Mucosa of stomach (tissue), 1 donor: ENCODE measurements at regions not wholly inside any gene's neighbourhood (a gene's known extent, or its start where the extent isn't known, plus 50 kb on each side); places are given as distances from the start of the nearest gene placed in this dataset.

Experiments used
- H3K27me3 ChIP-seq: one replicate; pipeline ENCODE4 v1.7.0; 2013; ENCODE audit warnings: mild to moderate bottlenecking, low read length; ENCODE audit not compliant: control insufficient read depth, insufficient read depth
- H3K36me3 ChIP-seq: one replicate; pipeline ENCODE4 v1.7.0; 2013; ENCODE audit warnings: low read length; ENCODE audit not compliant: control insufficient read depth, insufficient read depth
- H3K4me1 ChIP-seq: one replicate; pipeline ENCODE4 v1.7.0; 2013; ENCODE audit warnings: mild to moderate bottlenecking, low read length; ENCODE audit not compliant: control insufficient read depth, insufficient read depth
- H3K4me3 ChIP-seq: one replicate; pipeline ENCODE4 v1.7.0; 2013; ENCODE audit warnings: low read length
- H3K9ac ChIP-seq: one replicate; pipeline ENCODE4 v1.7.0; 2013; ENCODE audit warnings: mild to moderate bottlenecking, low read length, moderate library complexity
- H3K9me3 ChIP-seq: one replicate; pipeline ENCODE4 v1.7.0; 2013; ENCODE audit warnings: mild to moderate bottlenecking, low read length, moderate library complexity; ENCODE audit not compliant: control insufficient read depth
- donor health status: Pancreatic carcinoma.

- H3K27me3 ChIP-seq, result no peaks in the 10 kb centered on the region
- H3K9ac ChIP-seq, result no peak overlapping the region
- no peaks in the 10 kb centered on the region for H3K4me1 ChIP-seq
- no peaks in the 10 kb centered on the region for H3K36me3 ChIP-seq
- no peak overlapping the region for H3K4me3 ChIP-seq
- no peaks in the 10 kb centered on the region for H3K9me3 ChIP-seq
Observed at GRCh38 chrX:45329217-45329616, 128.5 kb upstream of the DIPK2B start.

- Histone ChIP-seq H3K9me3 (no peaks in the 10 kb centered on the region), H3K4me1 (no peaks in the 10 kb centered on the region), H3K36me3 (no peaks in the 10 kb centered on the region), H3K4me3 (no peak overlapping the region), H3K9ac (no peak overlapping the region), H3K27me3 (no peaks in the 10 kb centered on the region)
Observed at GRCh38 chrX:45324941-45325340, 124.3 kb upstream of the DIPK2B start.

GRCh38 chrX:45323387-45323786 is 122.7 kb upstream of the DIPK2B start:
- H3K27me3 ChIP-seq, result no peaks in the 10 kb centered on the region

GRCh38 chrX:45322820-45323219 is 122.1 kb upstream of the DIPK2B start:
- Histone ChIP-seq H3K9me3 (no peaks in the 10 kb centered on the region), H3K27me3 (no peaks in the 10 kb centered on the region), H3K4me1 (no peaks in the 10 kb centered on the region), H3K36me3 (no peaks in the 10 kb centered on the region), H3K4me3 (no peak overlapping the region), H3K9ac (no peak overlapping the region)

More at GRCh38 chrX:45323387-45323786, 122.7 kb upstream of the DIPK2B start:
- no peaks in the 10 kb centered on the region for H3K4me1 ChIP-seq
- no peaks in the 10 kb centered on the region for H3K9me3 ChIP-seq
- H3K9ac ChIP-seq, result no peak overlapping the region
- no peaks in the 10 kb centered on the region for H3K36me3 ChIP-seq
- H3K4me3 ChIP-seq, result no peak overlapping the region

- no peaks in the 10 kb centered on the region for H3K9me3 ChIP-seq
- H3K36me3 ChIP-seq, result no peaks in the 10 kb centered on the region
- H3K4me1 ChIP-seq, result no peaks in the 10 kb centered on the region
- H3K27me3 ChIP-seq, result no peaks in the 10 kb centered on the region
- H3K4me3 ChIP-seq, result no peak overlapping the region
- H3K9ac ChIP-seq, result no peak overlapping the region
Observed at GRCh38 chrX:45322382-45322781, 121.7 kb upstream of the DIPK2B start.

GRCh38 chrX:45320191-45320590 is 119.5 kb upstream of the DIPK2B start:
- Histone ChIP-seq H3K4me1 (no peaks in the 10 kb centered on the region), H3K27me3 (no peaks in the 10 kb centered on the region)

GRCh38 chrX:45309801-45310200 is 109.1 kb upstream of the DIPK2B start:
- Histone ChIP-seq H3K4me1 (no peaks in the 10 kb centered on the region), H3K4me3 (no peak overlapping the region), H3K9me3 (no peaks in the 10 kb centered on the region), H3K27me3 (no peaks in the 10 kb centered on the region), H3K36me3 (no peaks in the 10 kb centered on the region), H3K9ac (no peak overlapping the region)

More at GRCh38 chrX:45320191-45320590, 119.5 kb upstream of the DIPK2B start:
- H3K4me3 ChIP-seq, result no peak overlapping the region
- H3K9ac ChIP-seq, result no peak overlapping the region
- H3K9me3 ChIP-seq, result no peaks in the 10 kb centered on the region
- no peaks in the 10 kb centered on the region for H3K36me3 ChIP-seq

GRCh38 chrX:45309096-45309495 is 108.4 kb upstream of the DIPK2B start:
- no peaks in the 10 kb centered on the region for H3K9me3 ChIP-seq
- H3K9ac ChIP-seq, result no peak overlapping the region
- no peaks in the 10 kb centered on the region for H3K36me3 ChIP-seq
- H3K27me3 ChIP-seq, result no peaks in the 10 kb centered on the region
- no peaks in the 10 kb centered on the region for H3K4me1 ChIP-seq
- H3K4me3 ChIP-seq, result no peak overlapping the region

GRCh38 chrX:45306794-45307193 is 106.1 kb upstream of the DIPK2B start:
- Histone ChIP-seq H3K4me3 (no peak overlapping the region), H3K4me1 (no peaks in the 10 kb centered on the region), H3K9me3 (no peaks in the 10 kb centered on the region), H3K9ac (no peak overlapping the region), H3K27me3 (no peaks in the 10 kb centered on the region), H3K36me3 (no peaks in the 10 kb centered on the region)

GRCh38 chrX:45300638-45301037 is 100.0 kb upstream of the DIPK2B start:
- H3K4me1 ChIP-seq, result no peaks in the 10 kb centered on the region
- H3K4me3 ChIP-seq, result no peak overlapping the region
- no peaks in the 10 kb centered on the region for H3K27me3 ChIP-seq
- no peaks in the 10 kb centered on the region for H3K36me3 ChIP-seq
- no peaks in the 10 kb centered on the region for H3K9me3 ChIP-seq
- no peak overlapping the region for H3K9ac ChIP-seq

- Histone ChIP-seq H3K4me1 (no peaks in the 10 kb centered on the region), H3K4me3 (no peak overlapping the region), H3K9ac (no peak overlapping the region), H3K9me3 (no peaks in the 10 kb centered on the region), H3K36me3 (no peaks in the 10 kb centered on the region), H3K27me3 (no peaks in the 10 kb centered on the region)
Observed at GRCh38 chrX:45295259-45295986, 94.7 kb upstream of the DIPK2B start.

GRCh38 chrX:45274576-45274975 is 73.9 kb upstream of the DIPK2B start:
- no peak overlapping the region for H3K4me3 ChIP-seq
- no peaks in the 10 kb centered on the region for H3K4me1 ChIP-seq
- H3K9me3 ChIP-seq, result no peaks in the 10 kb centered on the region
- H3K36me3 ChIP-seq, result no peaks in the 10 kb centered on the region
- no peaks in the 10 kb centered on the region for H3K27me3 ChIP-seq
- H3K9ac ChIP-seq, result no peak overlapping the region

GRCh38 chrX:45267007-45267406 is 66.3 kb upstream of the DIPK2B start:
- no peak overlapping the region for H3K9ac ChIP-seq
- H3K9me3 ChIP-seq, result no peaks in the 10 kb centered on the region
- no peak overlapping the region for H3K4me3 ChIP-seq
- H3K4me1 ChIP-seq, result no peaks in the 10 kb centered on the region
- no peaks in the 10 kb centered on the region for H3K27me3 ChIP-seq
- H3K36me3 ChIP-seq, result no peaks in the 10 kb centered on the region
